KBM-7 (cell line): ENCODE measurements at regions not wholly inside any gene's neighbourhood (a gene's known extent, or its start where the extent isn't known, plus 50 kb on each side); places are given as distances from the start of the nearest gene placed in this dataset.
A peak's percentile ranks its signal among the peaks of the same experiment; 100 is the strongest.

Experiments
- DNase-seq: peaks from one replicate; pipeline ENCODE4 v3.0.0-alpha.2; 2015
- in situ Hi-C: fragments of 300-500 bp; cut with MboI; formaldehyde crosslinking; loops from 2 replicates; pipeline ENCODE4 v1.14.3; 2020; ENCODE audit warnings: low sequenced_read_pairs, low pct_unique_long_range_greater_than_20kb, mixed read lengths

- in situ Hi-C loops: no loop called here
- DNase-seq: peak; percentile 32
Measured at GRCh38 chr1:82775406-82776000, 974.8 kb downstream of the ADGRL2 start.

- DNase-seq: no peak
- in situ Hi-C loops: no loop called here
Measured at GRCh38 chr1:82762829-82763532, 962.2 kb downstream of the ADGRL2 start.

DNA sequence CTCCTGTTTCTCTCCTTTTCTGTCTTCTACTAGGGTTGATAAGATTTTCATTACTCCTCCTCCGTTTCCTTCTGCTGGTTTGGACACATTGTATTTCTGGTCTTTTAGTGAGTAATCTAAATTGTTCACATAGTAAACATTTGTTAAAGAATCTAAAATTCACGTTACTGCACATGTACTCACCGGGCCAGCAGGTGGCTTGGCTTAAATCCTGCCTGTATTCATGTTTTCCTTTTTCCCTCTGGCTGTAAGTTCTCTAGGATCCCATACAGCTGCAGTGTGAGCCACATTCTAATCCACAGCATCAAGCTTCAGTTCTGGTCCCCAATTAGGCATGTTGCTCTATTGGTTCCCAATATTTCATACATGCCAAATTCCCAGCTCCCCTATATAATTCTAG is 958.3 kb downstream of the ADGRL2 start:
- in situ Hi-C loops: no loop called here
- DNase-seq: no peak

DNA sequence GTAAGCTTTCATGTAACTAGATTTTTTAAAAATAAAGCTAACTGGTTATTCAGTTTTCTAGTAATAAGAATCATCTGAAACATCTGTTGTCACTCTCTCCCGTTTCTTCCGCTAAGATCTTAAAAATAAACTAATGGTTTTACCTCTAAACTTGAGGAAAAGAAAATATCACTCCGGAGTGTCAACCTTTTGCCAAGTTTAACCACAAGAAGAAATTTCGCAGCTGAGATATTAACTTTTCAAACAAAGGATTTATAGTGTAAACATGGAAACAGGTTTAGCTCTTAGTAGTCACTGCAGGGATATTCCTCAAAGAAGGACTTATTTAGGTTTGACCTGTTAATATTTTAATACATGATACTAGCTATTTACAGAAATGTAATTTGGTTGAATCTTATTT is 954.9 kb downstream of the ADGRL2 start:
- in situ Hi-C loops: no loop called here

GRCh38 chr1:82755191-82755590 is 954.5 kb downstream of the ADGRL2 start:
- in situ Hi-C loops: no loop called here
- no peak for DNase-seq

More for the DNA sequence above, 954.9 kb downstream of the ADGRL2 start:
- no peak for DNase-seq

DNA sequence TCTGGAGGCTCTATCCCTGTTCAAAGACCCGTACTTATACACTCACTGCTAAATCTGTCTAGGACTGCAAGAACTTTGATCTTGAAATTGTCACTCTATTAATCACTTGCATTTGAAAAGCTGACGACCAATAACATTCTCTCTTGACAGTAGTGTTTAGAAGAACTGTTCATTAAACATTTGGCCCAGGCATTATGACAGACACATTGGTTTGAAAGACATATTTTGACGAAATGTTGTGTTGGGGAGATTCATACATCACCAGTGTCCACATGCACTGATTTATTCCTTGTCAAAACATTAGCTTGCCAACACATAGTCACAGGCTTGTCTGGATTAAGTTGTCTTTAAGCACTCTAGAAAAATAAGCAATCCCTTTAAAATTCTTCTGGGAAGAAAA is 951.3 kb downstream of the ADGRL2 start:
- no peak for DNase-seq
- in situ Hi-C loops: no loop called here

DNA sequence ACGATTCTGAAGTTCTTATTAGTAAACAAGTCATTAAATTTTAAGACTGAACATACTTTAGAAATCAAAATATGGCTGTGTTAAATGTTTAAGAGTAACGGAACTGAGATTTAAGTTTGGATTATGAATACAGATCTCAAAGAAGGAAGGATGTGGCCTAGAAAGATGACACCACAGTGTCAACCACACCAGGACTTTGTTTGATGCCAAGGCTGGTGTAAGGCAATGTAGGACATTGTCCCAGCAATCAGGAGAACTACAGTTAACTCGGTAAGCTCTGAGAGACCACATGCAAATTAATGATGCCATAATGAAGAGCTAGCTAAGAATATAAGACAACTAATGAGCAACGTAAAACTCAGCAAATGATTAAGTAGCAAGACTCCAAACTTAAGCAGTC is 932.9 kb downstream of the ADGRL2 start:
- no peak for DNase-seq
- in situ Hi-C loops: no loop called here

DNA sequence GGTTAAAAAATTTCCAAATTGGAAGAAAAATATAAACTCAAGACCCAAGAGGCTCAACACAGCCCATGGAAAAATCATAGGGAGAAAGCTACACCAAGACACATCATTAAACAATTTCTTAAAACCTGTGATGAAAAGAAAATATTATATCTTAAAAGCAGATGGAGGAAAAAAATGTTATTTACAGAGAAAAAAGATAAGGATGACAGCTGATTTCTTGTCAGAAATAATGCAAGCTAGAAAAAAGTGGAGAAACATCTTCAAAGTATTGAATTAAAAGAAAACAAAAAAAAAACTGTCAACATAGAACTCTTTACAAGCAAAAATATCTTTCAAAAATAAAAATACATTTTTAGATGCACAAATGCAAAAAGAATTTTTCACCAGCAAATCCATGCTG is 930.5 kb downstream of the ADGRL2 start:
- DNase-seq: no peak
- in situ Hi-C loops: no loop called here

GRCh38 chr1:82728206-82728605 is 927.5 kb downstream of the ADGRL2 start:
- in situ Hi-C loops: no loop called here
- no peak for DNase-seq

DNA sequence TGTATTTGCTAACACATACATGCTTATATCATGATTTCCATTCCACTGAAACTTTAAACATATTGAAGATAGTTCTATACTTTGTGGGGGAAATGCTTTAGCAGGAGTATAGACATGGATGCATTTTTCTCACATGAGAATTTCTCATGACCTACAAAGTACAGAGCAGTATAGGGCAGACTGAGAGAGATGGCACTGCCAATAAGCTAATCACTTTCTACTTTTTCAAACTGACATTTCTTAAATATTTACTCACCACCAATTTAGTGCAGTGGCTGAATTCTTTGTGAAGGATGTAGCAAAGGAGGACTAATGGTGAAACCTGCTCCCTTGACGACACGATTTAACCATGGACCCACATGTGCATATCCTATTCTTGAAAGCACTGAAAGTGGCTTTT is 923.5 kb downstream of the ADGRL2 start:
- DNase-seq: no peak
- in situ Hi-C loops: no loop called here

- in situ Hi-C loops: no loop called here
- DNase-seq: no peak
Measured at GRCh38 chr1:82722608-82723007, 921.9 kb downstream of the ADGRL2 start.

DNA sequence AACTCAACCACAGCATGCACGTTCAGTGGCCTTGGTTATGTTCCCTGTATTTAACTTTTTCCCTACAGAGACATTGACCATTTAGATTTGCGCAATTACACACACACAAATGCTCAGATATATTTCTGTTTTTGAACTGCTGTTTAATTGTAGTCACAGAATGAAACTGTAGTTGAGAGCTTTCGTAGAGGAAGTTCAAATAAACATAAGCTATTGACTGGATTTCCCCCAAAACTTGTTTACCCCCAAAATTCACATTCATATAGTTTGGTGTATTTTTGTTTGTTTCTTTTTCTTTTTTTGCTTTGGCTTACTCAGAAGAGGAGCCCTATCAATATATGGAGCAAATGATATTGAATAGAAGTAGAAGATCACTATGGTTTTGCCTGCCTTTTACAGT is 921.0 kb downstream of the ADGRL2 start:
- in situ Hi-C loops: no loop called here
- DNase-seq: no peak

- DNase-seq: no peak
- in situ Hi-C loops: no loop called here
Measured at GRCh38 chr1:82718719-82719419, 918.1 kb downstream of the ADGRL2 start.

DNA sequence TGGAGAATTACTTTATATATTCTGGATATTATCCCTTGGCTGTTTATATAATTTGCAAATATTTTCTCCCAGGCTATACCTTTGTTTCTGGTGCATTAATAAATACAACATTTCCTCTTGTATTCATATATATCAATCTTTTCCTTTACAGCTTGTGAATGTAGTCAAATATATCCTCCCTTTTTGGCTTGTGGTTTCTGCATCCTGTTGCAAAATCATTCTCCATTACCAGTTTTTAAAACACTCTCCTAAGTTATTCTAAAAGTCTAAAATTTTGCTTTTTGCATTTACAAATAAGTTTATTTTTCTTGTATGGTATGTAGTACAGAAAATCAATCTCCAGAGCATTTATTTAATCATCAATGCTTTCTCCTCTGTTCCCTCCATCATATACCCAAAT is 909.4 kb downstream of the ADGRL2 start:
- in situ Hi-C loops: no loop called here
- DNase-seq: no peak

GRCh38 chr1:82707681-82708080 is 906.9 kb downstream of the ADGRL2 start:
- no peak for DNase-seq
- in situ Hi-C loops: no loop called here

GRCh38 chr1:82706741-82707140 is 906.0 kb downstream of the ADGRL2 start:
- in situ Hi-C loops: no loop called here
- no peak for DNase-seq

DNA sequence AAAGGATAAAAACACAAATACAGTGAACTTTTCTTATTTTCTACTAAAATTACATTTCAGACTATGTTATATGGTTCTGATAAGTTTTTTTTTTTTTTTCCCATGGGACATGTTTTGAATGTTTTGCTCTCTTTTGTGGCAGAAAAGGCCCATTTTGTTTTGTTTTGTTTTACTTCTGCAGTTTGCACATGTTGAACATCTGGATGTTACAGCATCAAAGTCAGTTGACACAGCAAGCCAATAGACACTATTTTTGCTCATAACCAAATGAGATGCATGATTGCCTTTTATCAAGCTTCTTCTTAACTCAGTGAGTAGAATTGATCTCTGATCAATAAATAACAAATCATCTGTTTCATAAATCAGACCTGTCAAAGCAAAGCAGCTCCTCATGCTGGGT is 904.2 kb downstream of the ADGRL2 start:
- in situ Hi-C loops: no loop called here
- no peak for DNase-seq

DNA sequence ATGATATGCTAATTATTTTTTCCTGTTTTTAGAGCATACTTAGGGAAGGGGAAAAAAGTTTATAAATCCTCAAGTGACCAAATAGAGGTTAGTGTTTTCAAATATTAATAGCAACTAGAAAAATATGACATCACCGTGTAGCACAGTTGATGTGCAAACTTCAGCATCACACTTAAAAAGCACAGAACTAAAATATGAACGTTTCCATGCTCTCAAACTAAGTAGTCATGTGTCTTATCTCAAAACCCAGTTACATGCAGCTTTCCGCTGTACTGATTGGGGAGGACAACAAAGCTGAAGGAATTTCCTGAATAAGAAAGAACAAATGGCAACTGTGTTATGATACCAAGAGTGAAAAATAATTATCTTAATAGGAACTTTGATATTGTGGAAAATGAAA is 903.7 kb downstream of the ADGRL2 start:
- DNase-seq: no peak
- in situ Hi-C loops: no loop called here

DNA sequence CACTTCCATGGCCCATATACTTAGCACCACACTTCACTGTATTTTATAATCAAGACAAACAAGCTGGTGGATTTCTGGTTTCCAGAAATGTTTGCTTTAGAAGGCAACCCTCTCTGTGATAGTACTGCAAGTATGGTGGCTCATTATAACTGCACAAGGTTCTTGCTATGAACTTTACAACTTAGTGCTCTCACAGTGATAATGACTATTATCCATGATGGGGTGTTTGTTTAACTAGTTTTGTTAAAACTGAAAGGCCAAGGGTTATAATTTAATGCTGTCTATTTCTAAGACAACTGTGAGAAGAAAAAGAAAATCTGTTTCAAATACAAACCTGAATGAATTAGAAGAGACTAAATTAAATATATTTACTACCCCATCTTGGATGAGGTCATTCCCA is 903.2 kb downstream of the ADGRL2 start:
- no peak for DNase-seq
- in situ Hi-C loops: no loop called here

- in situ Hi-C loops: no loop called here
Measured at GRCh38 chr1:82700476-82700875, 899.7 kb downstream of the ADGRL2 start.

DNA sequence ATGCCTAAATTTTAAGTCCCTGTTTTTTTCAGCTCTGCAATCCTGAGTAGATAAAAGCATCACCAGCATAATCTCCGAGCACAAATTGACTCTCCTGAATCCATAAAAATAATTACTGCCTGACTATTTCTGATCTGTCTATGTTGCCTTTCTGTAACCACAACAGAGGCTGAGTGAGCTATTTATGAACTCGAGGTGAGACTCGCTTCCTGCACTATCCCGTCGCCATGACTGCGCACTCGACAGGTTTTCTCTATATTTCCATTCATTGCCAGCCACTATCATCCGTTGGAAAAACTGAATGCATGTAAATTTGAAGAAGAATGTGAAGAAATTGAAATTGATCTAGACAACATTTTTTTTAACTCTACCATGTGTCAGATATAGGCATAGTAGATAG is 897.2 kb downstream of the ADGRL2 start:
- in situ Hi-C loops: no loop called here
- no peak for DNase-seq

More at GRCh38 chr1:82700476-82700875, 899.7 kb downstream of the ADGRL2 start:
- no peak for DNase-seq
